ENCODE measurements at regions not wholly inside any gene's neighbourhood (a gene's known extent, or its start where the extent isn't known, plus 50 kb on each side); places are given as distances from the start of the nearest gene placed in this dataset.

DNA sequence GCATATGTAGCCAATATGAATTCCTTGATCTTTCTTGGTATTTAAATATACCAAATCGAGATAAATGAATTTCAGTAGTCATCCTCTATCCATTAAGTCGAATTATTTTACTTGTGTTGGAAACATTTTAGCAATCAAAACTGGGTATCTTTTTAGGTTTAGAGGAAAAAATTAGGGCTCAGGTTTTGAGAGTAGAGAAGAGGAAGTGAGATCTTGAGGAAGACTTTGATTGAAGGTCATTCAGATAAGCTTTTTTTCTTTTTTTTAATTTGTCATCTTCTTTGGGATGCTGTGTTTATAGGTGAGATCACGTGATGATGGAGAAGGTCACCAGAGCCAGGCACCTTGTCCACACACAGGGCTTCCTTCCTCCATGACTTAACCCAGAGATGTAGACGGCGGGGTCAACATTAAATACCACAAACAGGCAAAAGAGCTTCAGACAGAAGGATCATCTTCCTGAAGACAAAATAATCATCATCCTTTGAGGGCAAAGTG lies 750.1 kb downstream of the RNF144A start:
- H3K4me3 ChIP-seq: no peak overlapping the region
- H3K36me3 ChIP-seq: no peaks in the 10 kb centered on the region
- H3K27ac ChIP-seq: no peak overlapping the region
- no peaks in the 10 kb centered on the region for H4K20me1 ChIP-seq
- H3K4me1 ChIP-seq: peaks cover 0 to 10% (median 2%) of the 10 kb centered on the region in 10 experiments; a peak in 7 of 20 replicates
- H3K9me3 ChIP-seq (replicated peaks in 1 of 11): no peaks in the 10 kb centered on the region
- no peak overlapping the region for H3K4me2 ChIP-seq
- H3K9ac ChIP-seq: no peak overlapping the region
- no peak for TF ChIP-seq Cebpa-rat (IDR thresholded peaks at IDR 0.05)
- no peaks in the 10 kb centered on the region for H3K27me3 ChIP-seq

DNA sequence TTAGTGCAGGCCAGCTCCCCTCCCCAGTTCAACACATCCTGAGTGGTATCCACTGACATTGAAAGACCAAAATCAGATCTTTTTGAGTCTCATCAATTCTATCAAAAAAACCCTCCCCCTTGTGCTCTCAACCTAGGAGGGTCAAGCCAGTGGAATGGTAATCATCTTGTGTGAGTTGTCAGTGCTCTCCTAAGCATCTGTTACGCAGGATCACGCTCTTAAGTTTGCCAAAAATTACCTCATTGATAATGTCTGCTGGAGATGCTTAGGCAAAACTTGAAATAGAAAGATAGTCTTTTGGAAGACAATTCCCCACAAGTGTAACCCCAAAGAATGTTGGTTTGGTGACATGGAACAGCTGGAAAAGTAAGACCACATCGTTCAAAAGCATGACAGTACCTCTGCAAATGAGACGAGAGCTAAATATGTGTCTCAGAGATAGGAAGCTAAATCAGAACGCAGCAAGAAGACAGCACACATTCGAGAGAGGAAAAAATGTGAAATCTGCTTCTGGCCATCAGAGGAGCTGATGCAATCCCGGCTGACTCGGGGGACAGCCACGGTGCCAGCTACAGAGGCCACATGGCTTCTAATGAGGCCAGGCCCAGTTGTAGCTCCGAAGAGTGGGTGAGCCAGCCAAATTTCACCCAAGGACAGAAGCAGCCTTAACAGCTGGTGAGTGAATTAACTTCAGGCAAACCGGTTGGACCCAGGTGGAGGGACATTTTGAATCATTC lies 753.9 kb downstream of the RNF144A start:
- H3K27ac ChIP-seq: no peak overlapping the region
- no peaks in the 10 kb centered on the region for H3K36me3 ChIP-seq
- H3K9me3 ChIP-seq (replicated peaks in 1 of 11): no peaks in the 10 kb centered on the region
- peaks cover 0 to 16% (median 4%) of the 10 kb centered on the region in 10 experiments; a peak in 7 of 20 replicates for H3K4me1 ChIP-seq
- no peak overlapping the region; a peak in 1 of 22 replicates for H3K4me2 ChIP-seq
- TF ChIP-seq Cebpa-rat (IDR thresholded peaks at IDR 0.05): no peak; a peak in 1 of 22 replicates
- H3K4me3 ChIP-seq: no peak overlapping the region
- no peak overlapping the region for H3K9ac ChIP-seq
- H4K20me1 ChIP-seq: no peaks in the 10 kb centered on the region
- no peaks in the 10 kb centered on the region for H3K27me3 ChIP-seq

DNA sequence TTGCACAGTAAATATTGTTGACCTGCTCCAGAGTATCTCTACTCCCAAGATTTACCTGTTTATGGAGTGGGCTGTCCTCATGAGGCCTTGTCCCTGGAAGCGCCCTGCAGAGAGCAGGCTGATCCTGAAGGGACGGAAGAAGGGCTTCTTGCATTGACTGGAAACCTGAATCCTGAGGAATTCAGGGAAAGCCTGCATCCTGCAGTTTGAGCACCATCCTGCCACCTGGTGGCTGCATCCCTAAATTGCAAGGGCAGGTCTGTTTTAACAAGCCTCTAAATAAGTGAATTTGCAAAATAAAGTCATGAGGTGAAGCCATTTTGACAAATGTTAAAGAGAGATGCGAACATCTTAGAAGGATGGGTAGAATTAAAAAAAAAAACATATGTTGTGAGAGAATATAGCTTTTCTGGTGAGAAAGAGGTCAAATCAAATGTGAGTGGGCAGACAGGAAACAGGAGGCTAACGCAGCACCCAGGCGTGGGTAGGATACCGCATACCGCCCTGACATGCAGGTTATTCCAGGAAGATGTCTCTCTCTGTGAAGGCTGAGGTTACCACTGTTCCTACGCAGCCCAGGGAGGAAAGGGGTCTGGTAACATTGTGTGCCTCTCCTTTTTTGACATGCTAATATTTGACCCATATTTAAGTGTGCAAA lies 754.9 kb downstream of the RNF144A start:
- no peaks in the 10 kb centered on the region for H3K27me3 ChIP-seq
- no peaks in the 10 kb centered on the region for H4K20me1 ChIP-seq
- no peak overlapping the region for H3K4me3 ChIP-seq
- H3K4me2 ChIP-seq: peak overlapping the region in 7 of 11 experiments; percentile 1 to 44 (median 32); a peak in 13 of 22 replicates
- no peak overlapping the region for H3K27ac ChIP-seq
- H3K36me3 ChIP-seq: no peaks in the 10 kb centered on the region
- peaks cover 0 to 16% (median 4%) of the 10 kb centered on the region in 10 experiments; a peak in 7 of 20 replicates for H3K4me1 ChIP-seq
- no peak overlapping the region for H3K9ac ChIP-seq
- no peaks in the 10 kb centered on the region for H3K9me3 ChIP-seq (replicated peaks in 1 of 11)
- no peak for TF ChIP-seq Cebpa-rat (IDR thresholded peaks at IDR 0.05)

GRCh38 chr2:7672685-7673071 lies 755.5 kb downstream of the RNF144A start:
- H4K20me1 ChIP-seq: no peaks in the 10 kb centered on the region
- H3K36me3 ChIP-seq: no peaks in the 10 kb centered on the region
- no peak overlapping the region for H3K9ac ChIP-seq
- no peak overlapping the region for H3K4me3 ChIP-seq
- H3K9me3 ChIP-seq (replicated peaks in 1 of 11): no peaks in the 10 kb centered on the region
- H3K27ac ChIP-seq: no peak overlapping the region
- H3K4me2 ChIP-seq: peak overlapping the region in 7 of 11 experiments; percentile 1 to 44 (median 32); a peak in 12 of 22 replicates
- no peaks in the 10 kb centered on the region for H3K27me3 ChIP-seq
- H3K4me1 ChIP-seq: peaks cover 0 to 16% (median 4%) of the 10 kb centered on the region in 10 experiments; a peak in 7 of 20 replicates
- TF ChIP-seq Cebpa-rat (IDR thresholded peaks at IDR 0.05): no peak

GRCh38 chr2:7673101-7673500 lies 755.9 kb downstream of the RNF144A start:
- no peaks in the 10 kb centered on the region for H3K27me3 ChIP-seq
- no peak for TF ChIP-seq Cebpa-rat (IDR thresholded peaks at IDR 0.05)
- H4K20me1 ChIP-seq: no peaks in the 10 kb centered on the region
- no peaks in the 10 kb centered on the region for H3K9me3 ChIP-seq (replicated peaks in 1 of 11)
- no peaks in the 10 kb centered on the region for H3K36me3 ChIP-seq
- H3K27ac ChIP-seq: no peak overlapping the region
- no peak overlapping the region for H3K4me3 ChIP-seq
- no peak overlapping the region for H3K4me2 ChIP-seq
- H3K4me1 ChIP-seq: peaks cover 0 to 16% (median 4%) of the 10 kb centered on the region in 10 experiments; a peak in 7 of 20 replicates
- H3K9ac ChIP-seq: no peak overlapping the region

DNA sequence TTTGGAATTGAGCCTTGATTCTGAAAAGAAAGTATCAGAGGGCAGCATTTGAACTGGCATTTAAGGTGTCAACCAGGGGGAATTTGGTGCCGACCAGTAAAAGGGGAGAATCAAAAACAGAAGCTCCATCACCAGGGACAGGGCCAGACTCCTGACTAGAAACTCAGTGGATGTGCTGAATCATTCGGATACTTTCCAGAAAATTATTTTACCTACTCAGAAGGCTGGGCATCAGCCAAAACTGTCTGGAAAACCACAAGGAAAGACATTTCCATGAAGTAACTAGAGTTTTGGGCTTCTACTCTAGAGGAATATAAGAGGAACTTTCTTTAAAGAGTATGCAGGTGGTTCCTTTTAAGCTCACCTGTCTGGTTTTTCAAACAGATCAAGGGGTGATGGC lies 756.6 kb downstream of the RNF144A start:
- no peak for TF ChIP-seq Cebpa-rat (IDR thresholded peaks at IDR 0.05)
- H3K4me3 ChIP-seq: no peak overlapping the region

DNA sequence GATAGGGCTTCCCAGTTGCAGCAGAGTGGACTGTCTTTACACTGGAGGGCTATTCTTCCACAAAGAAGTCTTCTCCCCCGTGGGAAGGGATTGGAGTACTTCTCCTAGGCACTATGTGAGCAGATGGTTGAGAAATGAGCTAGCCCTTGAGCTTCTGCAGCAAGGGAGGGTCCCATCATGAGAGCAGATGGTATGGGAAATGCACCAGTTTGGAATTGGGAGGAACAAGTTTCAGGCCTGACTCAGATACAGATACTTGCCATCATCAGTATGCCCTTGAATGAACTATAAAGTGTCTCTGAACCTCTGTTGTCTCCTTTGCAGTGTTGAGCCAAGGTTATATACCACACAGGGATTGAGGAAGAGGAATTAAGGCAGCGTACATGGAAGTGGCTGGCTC lies 757.4 kb downstream of the RNF144A start:
- H3K4me3 ChIP-seq: no peak overlapping the region
- H3K9me3 ChIP-seq (replicated peaks in 1 of 11): no peaks in the 10 kb centered on the region
- H3K36me3 ChIP-seq: no peaks in the 10 kb centered on the region
- no peak overlapping the region for H3K27ac ChIP-seq
- H3K4me1 ChIP-seq: peaks cover 0 to 16% (median 4%) of the 10 kb centered on the region in 10 experiments; a peak in 7 of 20 replicates
- H4K20me1 ChIP-seq: no peaks in the 10 kb centered on the region
- no peak overlapping the region for H3K9ac ChIP-seq
- TF ChIP-seq Cebpa-rat (IDR thresholded peaks at IDR 0.05): no peak
- H3K27me3 ChIP-seq: no peaks in the 10 kb centered on the region
- H3K4me2 ChIP-seq: no peak overlapping the region

More for the DNA sequence above, 756.6 kb downstream of the RNF144A start:
- no peaks in the 10 kb centered on the region for H3K9me3 ChIP-seq (replicated peaks in 1 of 11)
- no peak overlapping the region for H3K27ac ChIP-seq
- H3K27me3 ChIP-seq: no peaks in the 10 kb centered on the region
- no peaks in the 10 kb centered on the region for H3K36me3 ChIP-seq
- no peak overlapping the region for H3K9ac ChIP-seq
- H4K20me1 ChIP-seq: no peaks in the 10 kb centered on the region
- H3K4me2 ChIP-seq: no peak overlapping the region
- peaks cover 0 to 16% (median 4%) of the 10 kb centered on the region in 10 experiments; a peak in 7 of 20 replicates for H3K4me1 ChIP-seq

GRCh38 chr2:7676714-7677113 lies 759.5 kb downstream of the RNF144A start:
- Histone ChIP-seq H3K4me2 (no peak overlapping the region), H3K27me3 (no peaks in the 10 kb centered on the region), H3K9ac (no peak overlapping the region), H3K4me3 (no peak overlapping the region), H3K27ac (no peak overlapping the region), H3K4me1 (peaks cover 0 to 12% (median 4%) of the 10 kb centered on the region in 10 experiments; a peak in 7 of 20 replicates), H3K36me3 (no peaks in the 10 kb centered on the region), H4K20me1 (no peaks in the 10 kb centered on the region), H3K9me3 (replicated peaks in 1 of 11) (no peaks in the 10 kb centered on the region)
- TF ChIP-seq Cebpa-rat (IDR thresholded peaks at IDR 0.05): no peak

DNA sequence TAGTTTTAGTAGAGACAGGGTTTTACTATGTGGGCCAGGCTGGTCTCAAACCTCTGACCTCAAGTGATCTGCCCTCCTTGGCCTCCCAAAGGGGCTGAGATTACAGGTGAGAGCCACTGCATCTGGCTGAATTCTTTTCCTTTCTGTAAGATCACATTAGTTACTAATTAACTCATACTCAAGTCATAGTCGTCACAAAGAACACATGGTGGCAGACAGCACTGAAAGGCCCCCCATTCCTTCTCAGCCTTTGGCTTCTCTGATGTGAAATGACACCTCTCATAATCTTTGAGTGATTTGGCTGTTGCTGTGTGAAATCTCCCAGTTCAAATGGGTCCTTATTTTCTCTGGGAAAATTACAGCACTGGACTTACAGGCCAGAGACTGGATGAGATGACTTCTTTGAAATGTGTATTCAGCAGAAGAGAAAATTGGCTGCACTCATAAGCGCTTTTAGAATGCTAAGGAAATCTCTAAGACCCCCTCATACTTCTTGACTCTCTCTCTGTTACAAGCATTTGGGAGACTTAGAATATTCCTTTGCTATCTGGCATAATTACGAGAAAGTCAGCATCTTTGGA lies 764.8 kb downstream of the RNF144A start:
- TF ChIP-seq Cebpa-rat (IDR thresholded peaks at IDR 0.05): no peak
- H3K9ac ChIP-seq: no peak overlapping the region
- peaks cover 0 to 9% (median 6%) of the 10 kb centered on the region in 10 experiments; a peak in 12 of 20 replicates for H3K4me1 ChIP-seq
- no peaks in the 10 kb centered on the region for H3K36me3 ChIP-seq
- no peaks in the 10 kb centered on the region for H3K9me3 ChIP-seq (replicated peaks in 1 of 11)
- H4K20me1 ChIP-seq: no peaks in the 10 kb centered on the region
- H3K4me3 ChIP-seq: no peak overlapping the region
- H3K27ac ChIP-seq: no peak overlapping the region
- H3K27me3 ChIP-seq: no peaks in the 10 kb centered on the region
- peak overlapping the region in 2 of 11 experiments; percentile 63 to 68; a peak in 2 of 22 replicates for H3K4me2 ChIP-seq

All from BLaER1 treated with 17β-estradiol and CSF1 and Interleukin-3, amounts not matched to agents 10 nM and 100 nM (cell line).